OCI-LY3 (cell line): ENCODE measurements at regions not wholly inside any gene's neighbourhood (a gene's known extent, or its start where the extent isn't known, plus 50 kb on each side); places are given as distances from the start of the nearest gene placed in this dataset.

ENCODE experiments used
- CTCF ChIP-seq: fragments of 200-600, 300-600 bp; sonication (generic); IDR thresholded peaks from 2 replicates; pipeline ENCODE4 v1.5.1; 2014; ENCODE audit warnings: antibody characterized with exemption, low read length, low read depth
- EZH2phosphoT487 ChIP-seq: fragments of 200-600 bp; shearing (Covaris generic); IDR thresholded peaks from 2 replicates; pipeline ENCODE4 v1.6.1; 2018; ENCODE audit warnings: antibody characterized with exemption, mixed run types, low read depth

GRCh38 chr19:23519031-23519430 lies 123.8 kb upstream of the ZNF91 start:
- TF ChIP-seq CTCF (no peak), EZH2phosphoT487 (no peak)
